B cell (primary cell): ENCODE measurements at regions not wholly inside any gene's neighbourhood (a gene's known extent, or its start where the extent isn't known, plus 50 kb on each side); places are given as distances from the start of the nearest gene placed in this dataset.

ENCODE experiments used
- ATAC-seq: fragments of 200-7000 bp; cut with Tn5 transposase; one replicate; pipeline ENCODE4 v1.10.0; 2021; ENCODE audit warnings: low read depth, mild to moderate bottlenecking, moderate number of reproducible peaks, moderate library complexity
- CTCF ChIA-PET: fragments of 350-600 bp; sonication (Branson Sonifier 250); formaldehyde crosslinking; loops from one replicate; lab custom pipeline; 2021; ENCODE audit warnings: antibody characterized with exemption, inconsistent platforms; lab: Charles Lee
- POLR2A ChIA-PET: fragments of 350-600 bp; sonication (Branson Sonifier 250); formaldehyde crosslinking; loops from one replicate; lab custom pipeline; 2021; ENCODE audit warnings: antibody characterized with exemption; lab: Charles Lee
- DNase-seq: peaks from one replicate; pipeline ENCODE4 v3.0.0; 2013
- H2AFZ ChIP-seq: 2 replicates; pipeline ENCODE4 v1.6.1; 2012; ENCODE audit warnings: mild to moderate bottlenecking, low read depth, low read length; ENCODE audit not compliant: insufficient read depth, poor library complexity, severe bottlenecking
- H3K27ac ChIP-seq, 2 donors: 1 replicate in 1 of 2; 2 replicates in 1 of 2; pipeline ENCODE4 v1.5.1; 2012 to 2013; ENCODE audit warnings: low read length in 2 of 2, mild to moderate bottlenecking in 2 of 2, moderate library complexity in 1 of 2
- H3K27me3 ChIP-seq, 4 experiments: fragments of 200-600 bp in 1 of 4; sonication (generic) in 1 of 4; replicated peaks in 1 of 4; 1 replicate in 2 of 4; 2 replicates in 2 of 4; pipeline versions ENCODE4 v1.6.1 to v1.7.0; 2013 to 2016; ENCODE audit warnings: low read length in 3 of 4, mild to moderate bottlenecking in 2 of 4, mixed read lengths in 1 of 4, moderate library complexity in 1 of 4; ENCODE audit not compliant: insufficient read depth in 4 of 4, control insufficient read depth in 3 of 4; ENCODE audit errors: control extremely low read depth in 1 of 4
- H3K36me3 ChIP-seq, 2 experiments: replicated peaks in 1 of 2; 1 replicate in 1 of 2; 2 replicates in 1 of 2; pipeline versions ENCODE4 v1.6.1 to v1.7.1; 2013; ENCODE audit warnings: low read length in 1 of 2; ENCODE audit not compliant: insufficient read depth in 2 of 2, control insufficient read depth in 1 of 2; ENCODE audit errors: control extremely low read depth in 1 of 2, extremely low read depth in 1 of 2
- H3K4me1 ChIP-seq, 2 donors: fragments of 200-600 bp in 1 of 2; sonication (generic) in 1 of 2; 1 replicate in 1 of 2; 2 replicates in 1 of 2; pipeline versions ENCODE4 v1.5.1 to v1.6.1; 2013 to 2017; ENCODE audit warnings: low read length in 2 of 2; ENCODE audit not compliant: control insufficient read depth in 2 of 2, insufficient read depth in 2 of 2
- H3K4me2 ChIP-seq: replicated peaks from 2 replicates; pipeline ENCODE3; 2012; ENCODE audit warnings: mild to moderate bottlenecking, low read depth, low read length; ENCODE audit not compliant: poor library complexity, severe bottlenecking
- H3K4me3 ChIP-seq, 5 experiments: fragments of 200-600 bp in 1 of 5; sonication (generic) in 1 of 5; 1 replicate in 3 of 5; 2 replicates in 2 of 5; pipeline versions ENCODE4 v1.5.1 to v1.7.0; 2011 to 2016; ENCODE audit warnings: low read length in 4 of 5, mild to moderate bottlenecking in 4 of 5, low read depth in 2 of 5, control low read depth in 1 of 5, moderate library complexity in 1 of 5; ENCODE audit not compliant: insufficient read depth in 1 of 5; ENCODE audit errors: control extremely low read depth in 1 of 5, extremely low read depth in 1 of 5
- H3K79me2 ChIP-seq: fragments of 200-600 bp; sonication (generic); one replicate; pipeline ENCODE4 v1.6.0; 2016; ENCODE audit warnings: low read length; ENCODE audit not compliant: control insufficient read depth, insufficient read depth
- H3K9ac ChIP-seq: fragments of 200-600 bp; sonication (generic); 2 replicates; pipeline ENCODE4 v1.6.1; 2017; ENCODE audit warnings: mild to moderate bottlenecking, low read length, moderate library complexity
- H3K9me3 ChIP-seq, 3 donors: one replicate each; pipeline versions ENCODE4 v1.6.1 to v1.7.1; 2013; ENCODE audit warnings: low read length in 2 of 3; ENCODE audit not compliant: control insufficient read depth in 2 of 3, insufficient read depth in 1 of 3; ENCODE audit errors: control extremely low read depth in 1 of 3
- H4K20me1 ChIP-seq: 2 replicates; pipeline ENCODE4 v1.6.0; 2012; ENCODE audit warnings: mild to moderate bottlenecking, low read length; ENCODE audit not compliant: insufficient read depth, control insufficient read depth, poor library complexity, severe bottlenecking
- H3K27ac Mint-ChIP-seq: one replicate; pipeline ENCODE4 v1.8.0; 2021; ENCODE audit warnings: mixed read lengths
- H3K27me3 Mint-ChIP-seq: one replicate; pipeline ENCODE4 v1.8.0; 2021; ENCODE audit warnings: mixed read lengths
- H3K4me1 Mint-ChIP-seq: one replicate; pipeline ENCODE4 v1.8.0; 2021; ENCODE audit warnings: mixed read lengths
- H3K4me3 Mint-ChIP-seq: one replicate; pipeline ENCODE4 v1.8.0; 2021; ENCODE audit warnings: mixed read lengths
- H3K9me3 Mint-ChIP-seq: one replicate; pipeline ENCODE4 v1.8.0; 2022; ENCODE audit warnings: mixed read lengths; ENCODE audit not compliant: insufficient read depth
- CTCF ChIP-seq: fragments of 200-600 bp; IDR thresholded peaks from one replicate; pipeline ENCODE4 v1.8.0; 2022; ENCODE audit warnings: antibody characterized with exemption, mild to moderate bottlenecking
- EZH2 ChIP-seq: IDR thresholded peaks from 2 replicates; pipeline ENCODE4 v1.6.1; 2012; ENCODE audit warnings: borderline replicate concordance, low read depth, mild to moderate bottlenecking, moderate library complexity, low read length; ENCODE audit not compliant: insufficient read depth, poor library complexity, severe bottlenecking
- WGBS: methylation state at CpG from one replicate; pipeline ENCODE4 v1.1.5; 2013; ENCODE audit warnings: missing lambda C conversion rate; ENCODE audit not compliant: insufficient coverage; 5-methylcytosine and 5-hydroxymethylcytosine counted together
- intact Hi-C: fragments of 100-400 bp; cut with micrococcal nuclease; formaldehyde crosslinking; loops from one replicate; pipeline ENCODE4 v1.10.0; 2022

- Mint-ChIP-seq H3K27ac (no peak overlapping the region), H3K4me1 (no peaks in the 10 kb centered on the region), H3K27me3 (no peaks in the 10 kb centered on the region), H3K4me3 (no peak overlapping the region), H3K9me3 (peaks cover 7% of the 10 kb centered on the region)
- POLR2A ChIA-PET: no interaction called here
- Histone ChIP-seq H3K4me3 (no peak overlapping the region), H2AFZ (no peak overlapping the region), H3K27me3 (no peaks in the 10 kb centered on the region), H3K27ac (no peak overlapping the region), H3K4me2 (no peak overlapping the region), H3K9ac (no peak overlapping the region), H3K36me3 (no peaks in the 10 kb centered on the region), H3K79me2 (no peaks in the 10 kb centered on the region), H3K4me1 (no peaks in the 10 kb centered on the region), H3K9me3 (peaks cover 0 to 11% (median 0%) of the 10 kb centered on the region in 3 donors), H4K20me1 (no peaks in the 10 kb centered on the region)
- no peak for TF ChIP-seq EZH2
- TF ChIP-seq CTCF: no peak
- ATAC-seq (no peak), DNase-seq (no peak)
- CTCF ChIA-PET: no interaction called here
- intact Hi-C loops: no loop called here
- 100% methylated on average over 2 of the region's 4 CpGs for WGBS
Measured at GRCh38 chr4:189121336-189121735, 819.3 kb upstream of the FRG1 start.

GRCh38 chr4:189124149-189124758 lies 816.4 kb upstream of the FRG1 start:
- Histone ChIP-seq H3K9me3 (peaks cover 0 to 3% (median 0%) of the 10 kb centered on the region in 3 donors), H3K36me3 (no peaks in the 10 kb centered on the region), H3K4me2 (no peak overlapping the region), H3K27me3 (no peaks in the 10 kb centered on the region), H3K9ac (no peak overlapping the region), H3K4me3 (no peak overlapping the region), H2AFZ (no peak overlapping the region), H3K4me1 (no peaks in the 10 kb centered on the region), H4K20me1 (no peaks in the 10 kb centered on the region), H3K27ac (no peak overlapping the region), H3K79me2 (no peaks in the 10 kb centered on the region)
- peaks cover 15% of the 10 kb centered on the region for H3K9me3 Mint-ChIP-seq
- H3K27ac Mint-ChIP-seq: no peak overlapping the region
- TF ChIP-seq EZH2: no peak
- TF ChIP-seq CTCF: no peak
- H3K4me1 Mint-ChIP-seq: no peaks in the 10 kb centered on the region
- ChIA-PET POLR2A (no interaction called here), CTCF (no interaction called here)
- ATAC-seq (no peak), DNase-seq (no peak)
- WGBS: no CpG with 5 or more reads among the region's 10 CpGs
- H3K27me3 Mint-ChIP-seq: no peaks in the 10 kb centered on the region
- intact Hi-C loops: no loop called here
- no peak overlapping the region for H3K4me3 Mint-ChIP-seq
